H9 (cell line): ENCODE measurements at regions not wholly inside any gene's neighbourhood (a gene's known extent, or its start where the extent isn't known, plus 50 kb on each side); places are given as distances from the start of the nearest gene placed in this dataset.

Source experiments
- DNase-seq: peaks from one replicate; pipeline ENCODE4 v3.0.0-alpha.2; 2017
- H2AFZ ChIP-seq: one replicate; pipeline ENCODE4 v1.6.1; 2013; ENCODE audit warnings: mild to moderate bottlenecking, low read length, control low read depth, moderate library complexity
- H2AK5ac ChIP-seq: 2 replicates; pipeline ENCODE4 v1.6.1; 2013; ENCODE audit warnings: low read length, control low read depth, mixed read lengths; ENCODE audit not compliant: insufficient read length
- H2BK120ac ChIP-seq: one replicate; pipeline ENCODE4 v1.6.1; 2013; ENCODE audit warnings: low read depth, mild to moderate bottlenecking, low read length, control low read depth, inconsistent platforms; ENCODE audit not compliant: poor library complexity, severe bottlenecking
- H2BK12ac ChIP-seq: 2 replicates; pipeline ENCODE4 v1.6.1; 2013; ENCODE audit warnings: low read length, control low read depth, mixed read lengths, low read depth; ENCODE audit not compliant: insufficient read length
- H2BK15ac ChIP-seq: 2 replicates; pipeline ENCODE4 v1.6.1; 2013; ENCODE audit warnings: low read depth, low read length, control low read depth
- H2BK20ac ChIP-seq: one replicate; pipeline ENCODE4 v1.6.1; 2013; ENCODE audit warnings: low read depth, mild to moderate bottlenecking, low read length, control low read depth, inconsistent platforms; ENCODE audit not compliant: poor library complexity, severe bottlenecking
- H2BK5ac ChIP-seq: 2 replicates; pipeline ENCODE4 v1.6.1; 2013; ENCODE audit warnings: low read length, control low read depth, mixed read lengths; ENCODE audit not compliant: insufficient read length
- H3K14ac ChIP-seq: 2 replicates; pipeline ENCODE4 v1.6.1; 2013; ENCODE audit warnings: low read length, control low read depth; ENCODE audit not compliant: insufficient read depth
- H3K18ac ChIP-seq: 2 replicates; pipeline ENCODE4 v1.6.1; 2013; ENCODE audit warnings: low read depth, mild to moderate bottlenecking, mixed read lengths, low read length, control low read depth; ENCODE audit not compliant: insufficient read length
- H3K23ac ChIP-seq: 2 replicates; pipeline ENCODE4 v1.6.1; 2013; ENCODE audit warnings: low read length, control low read depth, mixed read lengths, low read depth; ENCODE audit not compliant: insufficient read length
- H3K23me2 ChIP-seq: 2 replicates; pipeline ENCODE4 v1.6.1; 2013; ENCODE audit warnings: low read depth, mild to moderate bottlenecking, mixed read lengths, low read length, control low read depth; ENCODE audit not compliant: insufficient read length, poor library complexity, severe bottlenecking
- H3K27ac ChIP-seq: 2 replicates; pipeline ENCODE4 v1.5.1; 2013; ENCODE audit warnings: low read length, control low read depth, mixed read lengths, low read depth; ENCODE audit not compliant: insufficient read length
- H3K27me3 ChIP-seq: 2 replicates; pipeline ENCODE4 v1.6.1; 2013; ENCODE audit warnings: low read length, control low read depth, inconsistent platforms; ENCODE audit not compliant: insufficient read depth
- H3K4ac ChIP-seq: 2 replicates; pipeline ENCODE4 v1.6.1; 2013; ENCODE audit warnings: low read depth, mild to moderate bottlenecking, control low read depth, inconsistent platforms, low read length, moderate library complexity
- H3K4me1 ChIP-seq: 2 replicates; pipeline ENCODE4 v1.6.1; 2013; ENCODE audit warnings: low read length, control low read depth, inconsistent platforms; ENCODE audit not compliant: insufficient read depth
- H3K4me2 ChIP-seq: 2 replicates; pipeline ENCODE4 v1.6.1; 2013; ENCODE audit warnings: low read length, control low read depth, mixed read lengths; ENCODE audit not compliant: insufficient read length, insufficient read depth
- H3K56ac ChIP-seq: 2 replicates; pipeline ENCODE4 v1.6.1; 2013; ENCODE audit warnings: low read depth, mild to moderate bottlenecking, mixed read lengths, low read length, control low read depth; ENCODE audit not compliant: insufficient read length
- H3K79me1 ChIP-seq: 2 replicates; pipeline ENCODE4 v1.6.1; 2013; ENCODE audit warnings: low read depth, mild to moderate bottlenecking, moderate library complexity, low read length, control low read depth, inconsistent platforms; ENCODE audit not compliant: insufficient read depth, poor library complexity, severe bottlenecking
- H3K79me2 ChIP-seq: 2 replicates; pipeline ENCODE4 v1.6.1; 2013; ENCODE audit warnings: low read length, control low read depth, inconsistent platforms; ENCODE audit not compliant: insufficient read depth
- H3K9ac ChIP-seq: 2 replicates; pipeline ENCODE4 v1.6.1; 2013; ENCODE audit warnings: low read length, control low read depth, mixed read lengths; ENCODE audit not compliant: insufficient read length; ENCODE audit errors: extremely low read depth
- H3K9me3 ChIP-seq: one replicate; pipeline ENCODE4 v1.6.1; 2013; ENCODE audit warnings: low read depth, low read length, inconsistent platforms; ENCODE audit not compliant: control insufficient read depth
- H3T11ph ChIP-seq: one replicate; pipeline ENCODE4 v1.6.1; 2013; ENCODE audit warnings: mild to moderate bottlenecking, low read length, control low read depth, inconsistent platforms
- H4K20me1 ChIP-seq: one replicate; pipeline ENCODE4 v1.6.1; 2013; ENCODE audit not compliant: control insufficient read depth, insufficient read length, insufficient read depth
- H4K5ac ChIP-seq: 2 replicates; pipeline ENCODE4 v1.6.1; 2013; ENCODE audit warnings: low read depth, mild to moderate bottlenecking, mixed read lengths, low read length, control low read depth; ENCODE audit not compliant: insufficient read length
- H4K8ac ChIP-seq: replicated peaks from 2 replicates; pipeline ENCODE4 v1.6.1; 2013; ENCODE audit warnings: low read length, control low read depth, mixed read lengths, low read depth; ENCODE audit not compliant: insufficient read length
- H4K91ac ChIP-seq: 2 replicates; pipeline ENCODE4 v1.6.1; 2013; ENCODE audit warnings: low read depth, mild to moderate bottlenecking, moderate library complexity, mixed read lengths, low read length, control low read depth; ENCODE audit not compliant: insufficient read length
- H3K27ac Mint-ChIP-seq, 3 experiments: 2 replicates in 2 of 3; 3 replicates in 1 of 3; pipeline ENCODE4 v1.8.0; 2020 to 2021; ENCODE audit warnings: mixed read lengths in 3 of 3, mild to moderate bottlenecking in 1 of 3, moderate library complexity in 1 of 3
- H3K27me3 Mint-ChIP-seq: 2 replicates; pipeline ENCODE4 v1.8.0; 2021; ENCODE audit warnings: low read depth, mild to moderate bottlenecking, moderate library complexity, mixed read lengths
- H3K36me3 Mint-ChIP-seq, 3 experiments: 2 replicates in 2 of 3; 3 replicates in 1 of 3; pipeline ENCODE4 v1.8.0; 2020 to 2021; ENCODE audit warnings: low read depth in 3 of 3, mixed read lengths in 3 of 3; ENCODE audit not compliant: insufficient read depth in 1 of 3
- H3K4me1 Mint-ChIP-seq, 2 experiments: 2 replicates each; pipeline ENCODE4 v1.8.0; 2020; ENCODE audit warnings: mixed read lengths in 2 of 2
- H3K4me3 Mint-ChIP-seq, 2 experiments: 2 replicates in 1 of 2; 3 replicates in 1 of 2; pipeline ENCODE4 v1.8.0; 2020 to 2021; ENCODE audit warnings: mild to moderate bottlenecking in 2 of 2, mixed read lengths in 2 of 2, moderate library complexity in 1 of 2
- H3K9me3 Mint-ChIP-seq, 2 experiments: 2 replicates in 1 of 2; 3 replicates in 1 of 2; pipeline ENCODE4 v1.8.0; 2020; ENCODE audit warnings: mild to moderate bottlenecking in 2 of 2, mixed read lengths in 2 of 2, moderate library complexity in 1 of 2
- CTCF ChIP-seq: fragments of 200-600 bp; sonication (generic); conservative IDR thresholded peaks from 3 replicates; pipeline ENCODE4 v1.8.0; 2021; ENCODE audit warnings: antibody characterized with exemption, mild to moderate bottlenecking
- WGBS: extraction: QIAGEN DNeasy Blood & Tissue Kit; methylation state at CpG from one replicate; pipeline ENCODE4 v1.1.7; 2013; ENCODE audit warnings: missing lambda C conversion rate, low lambda C conversion rate, mixed read lengths; ENCODE audit not compliant: insufficient read length; ENCODE audit errors: extremely low coverage; 5-methylcytosine and 5-hydroxymethylcytosine counted together

GRCh38 chr4:181147416-181147951, 1095.7 kb upstream of the TENM3 start:
- Histone ChIP-seq H3K4me2 (no peak overlapping the region), H3K9me3 (no peaks in the 10 kb centered on the region), H2BK120ac (no peak overlapping the region), H3K4me1 (no peaks in the 10 kb centered on the region), H2BK15ac (no peak overlapping the region), H3K56ac (no peak overlapping the region), H3K27me3 (no peaks in the 10 kb centered on the region), H3K27ac (no peak overlapping the region), H2BK5ac (no peak overlapping the region), H2AFZ (no peak overlapping the region), H3K79me1 (no peaks in the 10 kb centered on the region), H3K23ac (no peak overlapping the region), H3T11ph (no peak overlapping the region), H4K91ac (no peak overlapping the region), H4K8ac (no peak overlapping the region), H4K5ac (no peak overlapping the region), H3K23me2 (no peaks in the 10 kb centered on the region), H3K14ac (no peak overlapping the region), H3K4ac (no peak overlapping the region), H3K79me2 (no peaks in the 10 kb centered on the region), H3K9ac (no peak overlapping the region), H3K18ac (no peak overlapping the region), H2BK20ac (no peak overlapping the region), H2AK5ac (no peak overlapping the region), H2BK12ac (no peak overlapping the region), H4K20me1 (no peaks in the 10 kb centered on the region)
- no peaks in the 10 kb centered on the region for H3K36me3 Mint-ChIP-seq
- no peaks in the 10 kb centered on the region for H3K9me3 Mint-ChIP-seq
- WGBS: no CpG with 5 or more reads among the region's 13 CpGs
- no peaks in the 10 kb centered on the region; the same call in 1 of the 2 replicates for H3K27me3 Mint-ChIP-seq
- no peak overlapping the region; a peak in 1 of 5 replicates for H3K4me3 Mint-ChIP-seq
- no peak for TF ChIP-seq CTCF
- no peak for DNase-seq
- peak overlapping the region in 1 of 3 experiments; percentile 53; a peak in 1 of 7 replicates for H3K27ac Mint-ChIP-seq
- no peaks in the 10 kb centered on the region; a peak in 1 of 4 replicates for H3K4me1 Mint-ChIP-seq
